ENCODE measurements at regions not wholly inside any gene's neighbourhood (a gene's known extent, or its start where the extent isn't known, plus 50 kb on each side); places are given as distances from the start of the nearest gene placed in this dataset.

- no peak for TF ChIP-seq EZH2 (IDR thresholded peaks at IDR 0.05; ENCODE audit: borderline replicate concordance, insufficient read depth, low read depth, low read length, poor library complexity, severe bottlenecking)
- no peak for TF ChIP-seq CTCF (IDR thresholded peaks at IDR 0.05)
Observed at GRCh38 chr10:47118326-47118725, 181.7 kb upstream of the GDF10 start.
